ENCODE measurements at regions not wholly inside any gene's neighbourhood (a gene's known extent, or its start where the extent isn't known, plus 50 kb on each side); places are given as distances from the start of the nearest gene placed in this dataset.
"Not testable (repeated sequence)": the region's sequence is repeated elsewhere in the genome, so short reads cannot be mapped to it uniquely, and the experiment has no call there.

- DNase-seq, result peak; percentile 38
- Mint-ChIP-seq H3K36me3 (ENCODE audit: low read depth) (peaks cover 26% of the 10 kb centered on the region), H3K4me3 (peak overlapping the region; percentile 55), H3K9me3 (peaks cover 11% of the 10 kb centered on the region), H3K27me3 (ENCODE audit: insufficient read depth) (no peaks in the 10 kb centered on the region), H3K27ac (peak overlapping the region; percentile 75), H3K4me1 (ENCODE audit: low read depth) (peaks cover 50% of the 10 kb centered on the region)
- no peak for TF ChIP-seq CTCF (IDR thresholded peaks at IDR 0.05)
Observed at GRCh38 chr6:140001821-140002341, 627.4 kb upstream of the CITED2 start.

- DNase-seq, result no peak
- H3K4me3 Mint-ChIP-seq, result no peak overlapping the region
- H3K9me3 Mint-ChIP-seq, result 0 out of 2 replicates have a peak, but pooled peaks cover 4% of the 10 kb centered on the region
- peak overlapping the region; percentile 75; the same call in 1 of the 2 replicates for H3K27ac Mint-ChIP-seq
- peaks cover 58% of the 10 kb centered on the region for H3K4me1 Mint-ChIP-seq (ENCODE audit: low read depth)
- peaks cover 20% of the 10 kb centered on the region for H3K36me3 Mint-ChIP-seq (ENCODE audit: low read depth)
- TF ChIP-seq CTCF (IDR thresholded peaks at IDR 0.05), result no peak
- no peaks in the 10 kb centered on the region for H3K27me3 Mint-ChIP-seq (ENCODE audit: insufficient read depth)
Observed at GRCh38 chr6:140001005-140001404, 626.6 kb upstream of the CITED2 start.

- H3K27ac Mint-ChIP-seq; H3K9me3 Mint-ChIP-seq; DNase-seq; H3K4me3 Mint-ChIP-seq; H3K27me3 Mint-ChIP-seq (ENCODE audit: insufficient read depth): not testable (repeated sequence)
- H3K36me3 Mint-ChIP-seq (ENCODE audit: low read depth), result peaks cover 24% of the 10 kb centered on the region
- H3K4me1 Mint-ChIP-seq (ENCODE audit: low read depth), result peaks cover 58% of the 10 kb centered on the region
Observed at GRCh38 chr6:139999661-140000060, 625.2 kb upstream of the CITED2 start.

- H3K27ac Mint-ChIP-seq; DNase-seq; H3K9me3 Mint-ChIP-seq; H3K27me3 Mint-ChIP-seq (ENCODE audit: insufficient read depth); H3K4me3 Mint-ChIP-seq: not testable (repeated sequence)
- peaks cover 35% of the 10 kb centered on the region for H3K36me3 Mint-ChIP-seq (ENCODE audit: low read depth)
- H3K4me1 Mint-ChIP-seq (ENCODE audit: low read depth), result peaks cover 51% of the 10 kb centered on the region
Observed at GRCh38 chr6:139998478-139998877, 624.0 kb upstream of the CITED2 start.

- peak overlapping the region; percentile 37; the same call in 1 of the 2 replicates for H3K27ac Mint-ChIP-seq
- H3K4me3 Mint-ChIP-seq, result no peak overlapping the region
- DNase-seq, result no peak
- no peaks in the 10 kb centered on the region for H3K27me3 Mint-ChIP-seq (ENCODE audit: insufficient read depth)
- H3K36me3 Mint-ChIP-seq (ENCODE audit: low read depth), result peaks cover 43% of the 10 kb centered on the region
- H3K9me3 Mint-ChIP-seq, result 0 out of 2 replicates have a peak, but pooled peaks cover 4% of the 10 kb centered on the region
- no peak for TF ChIP-seq CTCF (IDR thresholded peaks at IDR 0.05)
- H3K4me1 Mint-ChIP-seq (ENCODE audit: low read depth), result peaks cover 33% of the 10 kb centered on the region
Observed at GRCh38 chr6:139996253-139996834, 621.9 kb upstream of the CITED2 start.

- DNase-seq, result no peak
- Mint-ChIP-seq H3K36me3 (ENCODE audit: low read depth) (peaks cover 43% of the 10 kb centered on the region), H3K9me3 (0 out of 2 replicates have a peak, but pooled peaks cover 4% of the 10 kb centered on the region), H3K27ac (no peak overlapping the region), H3K4me3 (no peak overlapping the region), H3K4me1 (ENCODE audit: low read depth) (peaks cover 40% of the 10 kb centered on the region), H3K27me3 (ENCODE audit: insufficient read depth) (no peaks in the 10 kb centered on the region)
- TF ChIP-seq CTCF (IDR thresholded peaks at IDR 0.05), result no peak
Observed at GRCh38 chr6:139994998-139995397, 620.5 kb upstream of the CITED2 start.

Measured in HFFc6 (cell line).